K562 (cell line): ENCODE measurements at regions not wholly inside any gene's neighbourhood (a gene's known extent, or its start where the extent isn't known, plus 50 kb on each side); places are given as distances from the start of the nearest gene placed in this dataset.

Experiments
- ATAC-seq: fragments of 200-7000 bp; cut with Tn5 transposase; 3 replicates; pipeline ENCODE4 v1.9.1; 2020; ENCODE audit warnings: moderate library complexity
- BruUV-seq: library from RNA; stranded (reverse); fragments of 400-500 nt; replicated peaks from 2 replicates; lab custom pipeline; 2021; lab: Mats Ljungman, UMichigan
- CTCF ChIA-PET: fragments of 300-600 bp; formaldehyde crosslinking; extraction: SDS; loops from one replicate; lab custom pipeline; 2021; ENCODE audit warnings: low intra/inter-chr PET ratio; lab: Yijun Ruan, JAX
- POLR2A ChIA-PET: fragments of 300-600, 350-650 bp; sonication (Branson Sonifier 250); formaldehyde crosslinking; extraction: SDS; loops from one replicate; lab custom pipeline; 2021; ENCODE audit warnings: antibody characterized with exemption, inconsistent platforms; lab: Yijun Ruan, JAX
- DNase-seq, 4 experiments: peaks; one replicate each; pipeline versions ENCODE4 v3.0.0 to v3.0.0-alpha.2; 2011 to 2018; ENCODE audit warnings: low spot score in 3 of 4, mixed read lengths in 3 of 4; ENCODE audit errors: extremely low read depth in 1 of 4
- FAIRE-seq: peaks from 2 replicates; lab custom pipeline; 2011; peaks lifted over from hg19 to GRCh38; lab: Jason Lieb, UNC
- H2AFZ ChIP-seq: 2 replicates; pipeline ENCODE4 v1.6.0; 2011; ENCODE audit warnings: low read depth, low read length, control low read depth, inconsistent platforms
- H3K27ac ChIP-seq: fragments of 200-600 bp; 3 replicates; pipeline ENCODE4 v1.8.0; 2011; ENCODE audit warnings: low read depth, mild to moderate bottlenecking, control low read depth, inconsistent platforms, low read length, moderate library complexity, mixed read lengths; ENCODE audit errors: extremely low read depth
- H3K27me3 ChIP-seq, 2 experiments: fragments of 300-600 bp in 1 of 2; 2 replicates in 1 of 2; 3 replicates in 1 of 2; pipeline versions ENCODE4 v1.6.0 to v1.8.0; 2011; ENCODE audit warnings: inconsistent platforms in 2 of 2, low read length in 2 of 2, mild to moderate bottlenecking in 1 of 2, mixed read lengths in 1 of 2, moderate library complexity in 1 of 2; ENCODE audit not compliant: control insufficient read depth in 2 of 2, insufficient read depth in 2 of 2
- H3K36me3 ChIP-seq: fragments of 300-600 bp; 3 replicates; pipeline ENCODE4 v1.8.0; 2011; ENCODE audit warnings: mild to moderate bottlenecking, low read length, inconsistent platforms; ENCODE audit not compliant: control insufficient read depth, insufficient read depth
- H3K4me1 ChIP-seq, 2 experiments: fragments of 200-600 bp in 1 of 2; replicated peaks in 1 of 2; 2 replicates in 1 of 2; 3 replicates in 1 of 2; pipeline versions ENCODE4 v1.5.1 to v1.8.0; 2011; ENCODE audit warnings: inconsistent platforms in 2 of 2, low read length in 2 of 2, mild to moderate bottlenecking in 1 of 2, mixed read lengths in 1 of 2, moderate library complexity in 1 of 2; ENCODE audit not compliant: control insufficient read depth in 2 of 2, insufficient read depth in 2 of 2
- H3K4me2 ChIP-seq: 2 replicates; pipeline ENCODE4 v1.6.1; 2011; ENCODE audit warnings: low read length, control low read depth, inconsistent platforms, mixed read lengths; ENCODE audit not compliant: insufficient read depth
- H3K4me3 ChIP-seq: fragments of 200-600 bp; sonication (generic), shearing (Covaris generic); 2 replicates; pipeline ENCODE4 v1.5.1; 2016; ENCODE audit warnings: control low read depth, inconsistent platforms
- H3K79me2 ChIP-seq: fragments of 200-600 bp; 3 replicates; pipeline ENCODE4 v1.8.0; 2011; ENCODE audit warnings: low read length, inconsistent platforms; ENCODE audit not compliant: control insufficient read depth, insufficient read depth
- H3K9ac ChIP-seq, 2 experiments: 2 replicates each; pipeline versions ENCODE4 v1.6.0 to v1.6.1; 2011; ENCODE audit warnings: low read depth in 2 of 2, low read length in 2 of 2, control low read depth in 1 of 2, inconsistent platforms in 1 of 2, mild to moderate bottlenecking in 1 of 2, mixed read lengths in 1 of 2; ENCODE audit not compliant: insufficient read depth in 1 of 2
- H3K9me1 ChIP-seq: one replicate; pipeline ENCODE4 v1.6.0; 2011; ENCODE audit warnings: inconsistent platforms, mild to moderate bottlenecking, low read length, moderate library complexity; ENCODE audit not compliant: control insufficient read depth, insufficient read depth
- H3K9me3 ChIP-seq: replicated peaks from 2 replicates; pipeline ENCODE4 v1.5.1; 2011; ENCODE audit warnings: low read depth, low read length, inconsistent platforms; ENCODE audit not compliant: control insufficient read depth, insufficient read depth
- H4K20me1 ChIP-seq: replicated peaks from 2 replicates; pipeline ENCODE4 v1.6.1; 2011; ENCODE audit warnings: low read length, inconsistent platforms, mixed read lengths; ENCODE audit not compliant: control insufficient read depth, insufficient read depth
- CHD2 ChIP-seq: IDR thresholded peaks from 2 replicates; pipeline ENCODE4 v1.6.1; 2011; ENCODE audit warnings: low read depth, low read length
- TFAP4 ChIP-seq: sonication (generic); formaldehyde crosslinking; IDR thresholded peaks from 2 replicates; pipeline ENCODE4 v1.8.0; 2022; ENCODE audit warnings: missing genetic modification reagents, mild to moderate bottlenecking, moderate library complexity, borderline replicate concordance
- WGBS: fragments of 100-300 bp; shearing (Covaris generic); methylation state at CpG from one replicate; pipeline ENCODE4 v1.1.6; 2016; ENCODE audit warnings: low coverage, mixed read lengths; ENCODE audit not compliant: insufficient coverage; ENCODE audit errors: missing lambda C conversion rate; 5-methylcytosine and 5-hydroxymethylcytosine counted together
- in situ Hi-C: fragments of 300-500 bp; cut with MboI; formaldehyde crosslinking; loops from 4 replicates; pipeline ENCODE4 v1.15.0; 2018; ENCODE audit warnings: inconsistent platforms, mixed read lengths
- intact Hi-C: fragments of 100-400 bp; cut with micrococcal nuclease; formaldehyde crosslinking; loops from 2 replicates; pipeline ENCODE4 v1.14.2; 2022
- TF ChIP-seq, protein P1 (sequence below): fragments of 200-800 bp; sonication (Bioruptor generic); IDR thresholded peaks from 2 replicates; pipeline ENCODE4 v1.6.1; 2017; ENCODE audit warnings: missing genetic modification characterization, missing compliant biosample characterization

DNA sequence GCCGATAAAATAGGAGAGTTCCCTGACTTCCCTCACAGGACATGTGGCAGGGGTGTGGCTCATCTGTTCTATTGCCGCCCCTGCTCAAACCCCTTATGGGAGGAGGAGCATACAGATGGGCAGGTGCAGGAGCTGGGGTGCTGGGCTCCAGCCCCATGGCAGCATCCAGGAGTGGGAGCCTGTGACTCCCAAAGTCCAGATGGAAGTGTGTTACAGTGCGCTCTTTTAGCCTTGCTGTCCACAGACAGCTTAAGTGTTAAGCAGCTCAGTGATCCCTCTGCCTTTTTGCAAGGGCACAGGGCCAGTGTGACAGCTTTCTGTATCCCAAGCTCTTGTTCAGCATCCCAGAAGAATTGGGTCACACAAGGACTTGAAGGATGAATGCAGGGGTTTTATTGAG, 212.3 kb upstream of the MYLIP start:
- DNase-seq: no peak
- no peaks in the 10 kb centered on the region for H4K20me1 ChIP-seq
- H2AFZ ChIP-seq: no peak overlapping the region

More for the DNA sequence above, 212.3 kb upstream of the MYLIP start:
- ChIA-PET POLR2A (interaction anchor here (0.6 to 2.4 kb wide), 5 partner anchors 21 to 405 kb away, joined by 3 to 6 read pairs (median 4); no protein-coding TSS in a partner anchor), CTCF (no interaction called here)
- in situ Hi-C loops (no loop called here), intact Hi-C loops (no loop called here)
- H3K9me3 ChIP-seq: no peaks in the 10 kb centered on the region
- no peaks in the 10 kb centered on the region for H3K36me3 ChIP-seq
- no peak overlapping the region for H3K4me2 ChIP-seq
- WGBS: 46% methylated on average over 3 of the region's 3 CpGs
- H3K27me3 ChIP-seq: no peaks in the 10 kb centered on the region
- peaks cover 8 to 26% of the 10 kb centered on the region in 2 experiments; a peak in 4 of 5 replicates for H3K4me1 ChIP-seq
- H3K79me2 ChIP-seq: no peaks in the 10 kb centered on the region
- TF ChIP-seq TFAP4 (CRISPR knock-in tag): 0 out of 2 replicates have a peak, but pooled peaks have one; percentile 21
- no peak for TF ChIP-seq CHD2
- TF ChIP-seq, protein P1, sequence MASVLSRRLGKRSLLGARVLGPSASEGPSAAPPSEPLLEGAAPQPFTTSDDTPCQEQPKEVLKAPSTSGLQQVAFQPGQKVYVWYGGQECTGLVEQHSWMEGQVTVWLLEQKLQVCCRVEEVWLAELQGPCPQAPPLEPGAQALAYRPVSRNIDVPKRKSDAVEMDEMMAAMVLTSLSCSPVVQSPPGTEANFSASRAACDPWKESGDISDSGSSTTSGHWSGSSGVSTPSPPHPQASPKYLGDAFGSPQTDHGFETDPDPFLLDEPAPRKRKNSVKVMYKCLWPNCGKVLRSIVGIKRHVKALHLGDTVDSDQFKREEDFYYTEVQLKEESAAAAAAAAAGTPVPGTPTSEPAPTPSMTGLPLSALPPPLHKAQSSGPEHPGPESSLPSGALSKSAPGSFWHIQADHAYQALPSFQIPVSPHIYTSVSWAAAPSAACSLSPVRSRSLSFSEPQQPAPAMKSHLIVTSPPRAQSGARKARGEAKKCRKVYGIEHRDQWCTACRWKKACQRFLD (CRISPR knock-in tag): 0 out of 2 replicates have a peak, but pooled peaks have one; percentile 10
- no peak overlapping the region for H3K4me3 ChIP-seq
- BruUV-seq: no TSS peak
- no peaks in the 10 kb centered on the region for H3K9me1 ChIP-seq
- no peak overlapping the region; a peak in 1 of 4 replicates for H3K9ac ChIP-seq
- no peak for FAIRE-seq
- peak; percentile 39 for ATAC-seq
- no peak overlapping the region for H3K27ac ChIP-seq
